Loucy (cell line): ENCODE measurements at regions not wholly inside any gene's neighbourhood (a gene's known extent, or its start where the extent isn't known, plus 50 kb on each side); places are given as distances from the start of the nearest gene placed in this dataset.

Source experiments
- H2AFZ ChIP-seq: fragments of 200-600 bp; sonication (generic); 2 replicates; pipeline ENCODE4 v1.6.0; 2016; ENCODE audit warnings: antibody characterized with exemption, mild to moderate bottlenecking, low read length, moderate library complexity
- H3F3A ChIP-seq: fragments of 200-600 bp; 2 replicates; pipeline ENCODE4 v1.6.0; 2016; ENCODE audit warnings: antibody characterized with exemption, low read depth, mild to moderate bottlenecking
- H3K27me3 ChIP-seq: fragments of 200-600 bp; sonication (generic); 2 replicates; pipeline ENCODE4 v1.6.1; 2014; ENCODE audit warnings: low read length, mild to moderate bottlenecking; ENCODE audit not compliant: insufficient read depth, poor library complexity, severe bottlenecking
- H3K36me3 ChIP-seq: fragments of 200-600 bp; sonication (generic); 2 replicates; pipeline ENCODE4 v1.6.1; 2016; ENCODE audit warnings: low read length; ENCODE audit not compliant: insufficient read depth
- H3K4me1 ChIP-seq: fragments of 200-600 bp; sonication (generic); 2 replicates; pipeline ENCODE4 v1.5.1; 2014; ENCODE audit warnings: low read length, mild to moderate bottlenecking; ENCODE audit not compliant: insufficient read depth, poor library complexity, severe bottlenecking
- H3K4me2 ChIP-seq: fragments of 200-600 bp; sonication (generic); 2 replicates; pipeline ENCODE4 v1.6.0; 2014; ENCODE audit warnings: antibody characterized with exemption, low read length, low read depth, mild to moderate bottlenecking; ENCODE audit not compliant: poor library complexity, severe bottlenecking
- H3K4me3 ChIP-seq: fragments of 200-600 bp; sonication (generic); 2 replicates; pipeline ENCODE4 v1.5.1; 2014; ENCODE audit warnings: low read length, mild to moderate bottlenecking, mixed read lengths; ENCODE audit not compliant: poor library complexity, severe bottlenecking
- H3K79me2 ChIP-seq: fragments of 200-600 bp; sonication (generic); 2 replicates; pipeline ENCODE4 v1.6.1; 2014; ENCODE audit warnings: low read length; ENCODE audit not compliant: insufficient read depth
- H3K9ac ChIP-seq: fragments of 200-600 bp; sonication (generic); 2 replicates; pipeline ENCODE4 v1.6.0; 2014; ENCODE audit warnings: mild to moderate bottlenecking, low read depth, low read length, moderate library complexity; ENCODE audit not compliant: poor library complexity, severe bottlenecking
- H3K9me2 ChIP-seq: fragments of 200-600 bp; sonication (generic); replicated peaks from 2 replicates; pipeline ENCODE4 v1.6.1; 2016; ENCODE audit warnings: low read depth, low read length, mixed read lengths
- H3K9me3 ChIP-seq: fragments of 200-600 bp; sonication (generic); 2 replicates; pipeline ENCODE4 v1.6.1; 2014; ENCODE audit warnings: mild to moderate bottlenecking, antibody characterized with exemption, low read length, low read depth; ENCODE audit not compliant: insufficient read depth
- H4K20me1 ChIP-seq: fragments of 200-600 bp; sonication (generic); 2 replicates; pipeline ENCODE4 v1.6.0; 2014; ENCODE audit warnings: antibody characterized with exemption, low read length, mild to moderate bottlenecking; ENCODE audit not compliant: insufficient read depth, poor library complexity, severe bottlenecking
- CTCF ChIP-seq: fragments of 200-600 bp; sonication (generic); conservative IDR thresholded peaks from 2 replicates; pipeline ENCODE4 v1.5.1; 2014; ENCODE audit warnings: mild to moderate bottlenecking, antibody characterized with exemption, low read length
- EZH2phosphoT487 ChIP-seq: fragments of 200-600 bp; IDR thresholded peaks from 2 replicates; pipeline ENCODE4 v1.6.1; 2018; ENCODE audit warnings: antibody characterized with exemption, mild to moderate bottlenecking, moderate library complexity, borderline replicate concordance

DNA sequence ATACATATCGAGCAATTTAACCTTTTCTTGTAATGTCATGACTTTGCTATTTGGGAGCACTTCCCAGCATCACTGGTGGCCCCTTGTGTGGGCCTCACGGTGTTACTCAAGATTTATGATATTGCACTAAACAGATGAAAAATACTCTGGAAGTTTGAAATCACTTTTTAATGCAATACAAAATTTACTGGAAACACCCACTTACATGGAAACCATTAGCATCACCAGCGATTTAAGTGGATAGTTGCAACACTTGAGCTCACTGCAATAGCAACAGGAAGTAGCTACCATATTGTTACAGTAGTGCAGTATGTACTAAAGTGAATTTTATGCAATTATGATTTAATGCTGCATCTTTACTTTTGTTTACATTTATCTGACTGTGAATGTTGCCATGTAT, 184.4 kb downstream of the MDFIC start:
- Histone ChIP-seq H3K4me1 (no peaks in the 10 kb centered on the region), H3K9me3 (no peaks in the 10 kb centered on the region), H3K79me2 (no peaks in the 10 kb centered on the region), H3K4me3 (no peak overlapping the region), H3K9me2 (no peaks in the 10 kb centered on the region; the same call in 1 of the 2 replicates), H3K9ac (no peak overlapping the region), H4K20me1 (no peaks in the 10 kb centered on the region), H3K27me3 (no peaks in the 10 kb centered on the region), H3F3A (no peaks in the 10 kb centered on the region), H3K36me3 (no peaks in the 10 kb centered on the region), H3K4me2 (no peak overlapping the region), H2AFZ (no peak overlapping the region)
- TF ChIP-seq EZH2phosphoT487 (no peak), CTCF (no peak)

- no peaks in the 10 kb centered on the region for H3F3A ChIP-seq
- no peaks in the 10 kb centered on the region for H3K9me3 ChIP-seq
- H3K4me1 ChIP-seq, result no peaks in the 10 kb centered on the region
- H3K9ac ChIP-seq, result no peak overlapping the region
- TF ChIP-seq EZH2phosphoT487 (no peak), CTCF (no peak)
- H3K4me3 ChIP-seq, result no peak overlapping the region
- no peaks in the 10 kb centered on the region for H4K20me1 ChIP-seq
- H3K36me3 ChIP-seq, result no peaks in the 10 kb centered on the region
- no peaks in the 10 kb centered on the region for H3K79me2 ChIP-seq
- H3K9me2 ChIP-seq, result no peaks in the 10 kb centered on the region; the same call in 1 of the 2 replicates
- no peak overlapping the region for H2AFZ ChIP-seq
- no peaks in the 10 kb centered on the region for H3K27me3 ChIP-seq
- H3K4me2 ChIP-seq, result no peak overlapping the region
Measured at GRCh38 chr7:115102738-115103137, 180.8 kb downstream of the MDFIC start.

- no peaks in the 10 kb centered on the region for H3K9me3 ChIP-seq
Measured at GRCh38 chr7:115101199-115101598, 179.3 kb downstream of the MDFIC start.

GRCh38 chr7:115099906-115100305, 178.0 kb downstream of the MDFIC start:
- TF ChIP-seq CTCF (no peak), EZH2phosphoT487 (no peak)
- no peaks in the 10 kb centered on the region for H3K27me3 ChIP-seq
- no peak overlapping the region for H3K4me2 ChIP-seq
- H3K9me2 ChIP-seq, result no peaks in the 10 kb centered on the region
- no peak overlapping the region for H3K4me3 ChIP-seq
- H4K20me1 ChIP-seq, result no peaks in the 10 kb centered on the region
- no peaks in the 10 kb centered on the region for H3K4me1 ChIP-seq
- no peaks in the 10 kb centered on the region for H3F3A ChIP-seq
- no peaks in the 10 kb centered on the region for H3K9me3 ChIP-seq
- no peak overlapping the region for H3K9ac ChIP-seq
- H3K79me2 ChIP-seq, result no peaks in the 10 kb centered on the region
- H2AFZ ChIP-seq, result no peak overlapping the region
- no peaks in the 10 kb centered on the region for H3K36me3 ChIP-seq

More at GRCh38 chr7:115101199-115101598, 179.3 kb downstream of the MDFIC start:
- no peaks in the 10 kb centered on the region for H3K36me3 ChIP-seq
- H3K79me2 ChIP-seq, result no peaks in the 10 kb centered on the region
- H3K4me1 ChIP-seq, result no peaks in the 10 kb centered on the region
- no peak overlapping the region for H3K4me3 ChIP-seq
- H3K4me2 ChIP-seq, result no peak overlapping the region
- no peak overlapping the region for H2AFZ ChIP-seq
- no peaks in the 10 kb centered on the region; the same call in 1 of the 2 replicates for H3K9me2 ChIP-seq
- no peaks in the 10 kb centered on the region for H4K20me1 ChIP-seq
- H3K9ac ChIP-seq, result no peak overlapping the region
- TF ChIP-seq EZH2phosphoT487, result no peak
- no peaks in the 10 kb centered on the region for H3K27me3 ChIP-seq
- no peaks in the 10 kb centered on the region for H3F3A ChIP-seq
